ENCODE measurements at regions not wholly inside any gene's neighbourhood (a gene's known extent, or its start where the extent isn't known, plus 50 kb on each side); places are given as distances from the start of the nearest gene placed in this dataset.
"Not testable (repeated sequence)": the region's sequence is repeated elsewhere in the genome, so short reads cannot be mapped to it uniquely, and the experiment has no call there.

DNA sequence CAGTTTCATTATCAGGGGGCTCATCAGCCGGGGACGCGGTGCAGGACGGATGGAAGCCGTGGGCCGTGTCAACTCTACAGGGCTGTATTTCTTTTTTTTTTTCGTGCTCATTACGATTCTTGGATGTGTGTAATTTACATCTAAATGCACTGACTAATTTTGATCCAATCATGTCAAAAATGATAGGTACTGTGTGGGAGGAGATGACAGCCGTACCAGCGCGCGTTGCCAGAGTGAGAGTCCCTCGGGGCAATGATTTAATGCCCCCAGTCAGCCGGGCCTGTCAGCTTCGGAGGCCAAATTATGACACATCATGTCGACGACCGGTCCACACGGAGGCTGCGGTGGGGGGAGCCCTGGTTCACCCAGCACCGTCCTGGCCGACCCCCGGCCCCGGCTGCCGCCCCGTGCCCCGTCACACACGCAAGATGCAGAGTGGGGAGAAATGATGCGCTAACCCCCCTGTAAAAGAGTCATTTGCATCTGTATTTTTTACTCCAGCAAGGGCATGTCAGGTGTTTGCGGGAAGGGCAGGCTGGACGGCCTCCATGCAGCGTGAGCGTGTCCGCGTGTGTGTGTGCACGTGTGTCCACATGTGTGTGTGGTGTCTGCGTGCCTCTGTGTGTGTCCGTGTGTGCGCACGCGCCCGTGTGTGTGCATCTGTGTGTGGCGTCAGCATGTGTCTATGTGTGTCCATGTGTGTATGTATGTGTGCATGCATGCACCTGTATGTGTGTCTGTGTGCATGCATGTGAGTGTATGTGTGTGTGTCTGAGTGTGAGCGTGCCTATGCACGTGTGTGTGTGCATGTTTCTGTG, 74.3 kb upstream of the PPP2R3B start:
- TF ChIP-seq, protein P1, sequence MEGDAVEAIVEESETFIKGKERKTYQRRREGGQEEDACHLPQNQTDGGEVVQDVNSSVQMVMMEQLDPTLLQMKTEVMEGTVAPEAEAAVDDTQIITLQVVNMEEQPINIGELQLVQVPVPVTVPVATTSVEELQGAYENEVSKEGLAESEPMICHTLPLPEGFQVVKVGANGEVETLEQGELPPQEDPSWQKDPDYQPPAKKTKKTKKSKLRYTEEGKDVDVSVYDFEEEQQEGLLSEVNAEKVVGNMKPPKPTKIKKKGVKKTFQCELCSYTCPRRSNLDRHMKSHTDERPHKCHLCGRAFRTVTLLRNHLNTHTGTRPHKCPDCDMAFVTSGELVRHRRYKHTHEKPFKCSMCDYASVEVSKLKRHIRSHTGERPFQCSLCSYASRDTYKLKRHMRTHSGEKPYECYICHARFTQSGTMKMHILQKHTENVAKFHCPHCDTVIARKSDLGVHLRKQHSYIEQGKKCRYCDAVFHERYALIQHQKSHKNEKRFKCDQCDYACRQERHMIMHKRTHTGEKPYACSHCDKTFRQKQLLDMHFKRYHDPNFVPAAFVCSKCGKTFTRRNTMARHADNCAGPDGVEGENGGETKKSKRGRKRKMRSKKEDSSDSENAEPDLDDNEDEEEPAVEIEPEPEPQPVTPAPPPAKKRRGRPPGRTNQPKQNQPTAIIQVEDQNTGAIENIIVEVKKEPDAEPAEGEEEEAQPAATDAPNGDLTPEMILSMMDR (IDR thresholded peaks at IDR 0.05), result no peak
- H3K4me2 ChIP-seq (ENCODE audit: low read length), result no peak overlapping the region
- H3K9ac ChIP-seq, result no peak overlapping the region
- H3K79me2 ChIP-seq, result no peaks in the 10 kb centered on the region
- no peak overlapping the region for H3K27ac ChIP-seq
- no peaks in the 10 kb centered on the region for H3K36me3 ChIP-seq (ENCODE audit: control insufficient read depth, insufficient read depth, low read length)
- no peak overlapping the region for H3K4me3 ChIP-seq (ENCODE audit: low read depth, low read length)
- no peaks in the 10 kb centered on the region for H3K4me1 ChIP-seq
- H2AFZ ChIP-seq, result no peak overlapping the region
- no peaks in the 10 kb centered on the region for H3K27me3 ChIP-seq (ENCODE audit: control insufficient read depth, insufficient read depth, low read length)
- no peaks in the 10 kb centered on the region for H3K9me3 ChIP-seq (ENCODE audit: control insufficient read depth, low read length)

DNA sequence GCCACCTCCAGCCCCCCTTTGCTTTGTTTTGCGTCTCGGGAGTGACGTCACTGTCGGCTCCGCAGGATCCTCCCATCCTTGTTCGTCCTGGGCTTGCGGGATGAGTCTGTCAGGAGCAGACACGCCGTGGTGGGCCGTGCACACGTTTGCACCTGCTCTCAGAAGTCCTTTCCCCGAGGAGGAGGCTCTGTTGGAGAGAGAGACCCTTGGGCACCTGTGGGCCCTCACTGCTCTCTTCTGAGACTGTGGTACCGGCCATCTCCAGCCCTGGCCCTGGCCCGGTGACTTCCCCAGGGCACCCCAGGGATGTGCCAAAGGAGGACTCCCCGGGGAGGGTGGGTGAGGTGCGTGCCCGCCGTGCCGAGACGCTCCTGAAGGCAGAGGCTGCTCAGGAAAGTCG, 76.1 kb upstream of the PPP2R3B start:
- H3K27me3 ChIP-seq (ENCODE audit: control insufficient read depth, insufficient read depth, low read length), result no peaks in the 10 kb centered on the region
- no peak overlapping the region for H2AFZ ChIP-seq
- H3K9ac ChIP-seq, result no peak overlapping the region
- no peak overlapping the region for H3K4me3 ChIP-seq (ENCODE audit: low read depth, low read length)
- no peaks in the 10 kb centered on the region for H3K9me3 ChIP-seq (ENCODE audit: control insufficient read depth, low read length)
- TF ChIP-seq, protein P1 (IDR thresholded peaks at IDR 0.05), result no peak
- no peak overlapping the region for H3K27ac ChIP-seq
- no peak overlapping the region for H3K4me2 ChIP-seq (ENCODE audit: low read length)
- H3K4me1 ChIP-seq, result no peaks in the 10 kb centered on the region
- no peaks in the 10 kb centered on the region for H3K79me2 ChIP-seq
- no peaks in the 10 kb centered on the region for H3K36me3 ChIP-seq (ENCODE audit: control insufficient read depth, insufficient read depth, low read length)

DNA sequence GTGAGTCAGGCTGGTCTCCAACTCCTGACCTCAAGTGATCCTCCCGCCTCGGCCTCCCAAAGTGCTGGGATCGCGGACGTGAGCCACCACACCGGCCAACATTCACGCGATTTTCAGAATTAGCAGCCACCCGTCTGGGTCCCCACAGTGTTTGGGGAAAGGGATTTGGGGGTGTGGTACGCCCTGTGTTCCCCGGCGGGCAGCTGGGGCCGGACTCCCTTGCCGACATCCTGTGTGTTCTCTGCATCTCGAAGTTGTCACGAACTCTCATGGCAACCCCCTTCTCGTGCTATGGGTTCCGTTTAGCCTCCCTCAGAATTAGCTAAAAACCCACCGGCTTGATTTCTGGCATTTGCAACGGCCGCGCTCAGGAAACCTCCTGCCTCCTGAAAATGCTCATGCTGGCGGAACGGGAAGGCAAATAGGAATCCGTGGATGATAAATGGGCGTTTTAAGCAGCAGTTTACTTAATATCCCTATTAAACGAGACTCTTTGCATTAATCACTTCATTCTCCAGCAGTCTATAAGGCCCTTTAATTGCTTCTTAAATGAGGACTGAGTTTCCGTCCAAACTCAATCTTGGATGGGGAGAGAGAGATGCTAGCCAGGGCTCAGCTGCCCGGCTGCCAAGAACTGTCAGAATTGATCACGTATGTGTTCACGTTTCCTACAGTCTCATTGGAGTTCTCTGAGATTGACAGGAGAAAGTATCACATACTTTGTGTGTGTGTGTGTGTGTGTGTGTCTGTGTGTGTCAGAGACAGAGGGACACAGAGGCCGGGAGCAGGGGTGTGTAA, 78.9 kb upstream of the PPP2R3B start:
- Histone ChIP-seq H3K9me3 (ENCODE audit: control insufficient read depth, low read length) (no peaks in the 10 kb centered on the region), H3K4me1 (no peaks in the 10 kb centered on the region), H3K36me3 (ENCODE audit: control insufficient read depth, insufficient read depth, low read length) (no peaks in the 10 kb centered on the region), H3K79me2 (no peaks in the 10 kb centered on the region), H3K27ac (no peak overlapping the region), H3K9ac (no peak overlapping the region), H2AFZ (no peak overlapping the region), H3K4me2 (ENCODE audit: low read length) (no peak overlapping the region), H3K27me3 (ENCODE audit: control insufficient read depth, insufficient read depth, low read length) (no peaks in the 10 kb centered on the region), H3K4me3 (ENCODE audit: low read depth, low read length) (no peak overlapping the region)
- TF ChIP-seq, protein P1 (IDR thresholded peaks at IDR 0.05), result no peak

DNA sequence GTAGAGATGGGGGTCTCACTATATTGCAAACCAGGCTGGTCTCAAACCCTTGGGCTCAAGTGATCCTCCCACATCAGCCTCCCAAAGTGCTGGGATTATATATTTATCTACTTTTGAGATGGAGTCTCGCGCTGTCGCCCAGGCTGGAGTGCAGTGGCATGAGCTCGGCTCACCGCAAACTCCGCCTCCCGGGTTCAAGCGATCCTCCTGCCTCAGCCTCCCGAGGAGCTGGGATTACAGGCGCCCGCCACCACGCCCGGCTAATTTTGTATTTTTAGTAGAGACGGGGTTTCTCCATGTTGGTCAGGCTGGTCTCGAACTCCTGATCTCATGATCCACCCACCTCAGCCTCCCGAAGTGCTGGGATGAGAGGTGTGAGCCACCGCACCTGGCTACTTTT, 80.1 kb upstream of the PPP2R3B start:
- H3K27me3 ChIP-seq (ENCODE audit: control insufficient read depth, insufficient read depth, low read length); H3K4me2 ChIP-seq (ENCODE audit: low read length); H3K9ac ChIP-seq; H3K4me3 ChIP-seq (ENCODE audit: low read depth, low read length); H3K9me3 ChIP-seq (ENCODE audit: control insufficient read depth, low read length); H3K4me1 ChIP-seq; H3K27ac ChIP-seq; H2AFZ ChIP-seq; H3K79me2 ChIP-seq; H3K36me3 ChIP-seq (ENCODE audit: control insufficient read depth, insufficient read depth, low read length): not testable (repeated sequence)

DNA sequence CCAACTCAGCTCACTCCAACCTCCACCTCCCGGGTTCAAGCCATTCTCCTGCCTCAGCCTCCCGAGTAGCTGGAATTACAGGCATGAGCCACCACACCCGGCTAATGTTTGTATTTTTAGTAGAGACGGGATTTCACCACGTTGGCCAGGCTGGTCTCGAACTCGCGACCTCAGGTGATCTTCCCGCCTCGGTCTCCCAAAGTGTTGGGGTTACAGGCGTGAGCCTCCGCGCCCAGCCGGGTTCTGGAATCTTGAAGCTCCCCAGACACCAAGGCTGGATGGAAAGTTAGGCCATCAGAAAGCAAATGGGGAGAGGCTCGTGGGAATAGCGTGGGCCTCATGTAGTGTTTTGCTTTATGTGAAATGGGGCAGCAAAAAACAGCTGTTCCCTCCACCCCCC, 81.0 kb upstream of the PPP2R3B start:
- H3K36me3 ChIP-seq (ENCODE audit: control insufficient read depth, insufficient read depth, low read length); H3K4me2 ChIP-seq (ENCODE audit: low read length); H3K9me3 ChIP-seq (ENCODE audit: control insufficient read depth, low read length); H3K27ac ChIP-seq; H2AFZ ChIP-seq; H3K4me3 ChIP-seq (ENCODE audit: low read depth, low read length); H3K79me2 ChIP-seq; H3K9ac ChIP-seq; H3K4me1 ChIP-seq; H3K27me3 ChIP-seq (ENCODE audit: control insufficient read depth, insufficient read depth, low read length): not testable (repeated sequence)
